ENCODE measurements at regions not wholly inside any gene's neighbourhood (a gene's known extent, or its start where the extent isn't known, plus 50 kb on each side); places are given as distances from the start of the nearest gene placed in this dataset.

DNA sequence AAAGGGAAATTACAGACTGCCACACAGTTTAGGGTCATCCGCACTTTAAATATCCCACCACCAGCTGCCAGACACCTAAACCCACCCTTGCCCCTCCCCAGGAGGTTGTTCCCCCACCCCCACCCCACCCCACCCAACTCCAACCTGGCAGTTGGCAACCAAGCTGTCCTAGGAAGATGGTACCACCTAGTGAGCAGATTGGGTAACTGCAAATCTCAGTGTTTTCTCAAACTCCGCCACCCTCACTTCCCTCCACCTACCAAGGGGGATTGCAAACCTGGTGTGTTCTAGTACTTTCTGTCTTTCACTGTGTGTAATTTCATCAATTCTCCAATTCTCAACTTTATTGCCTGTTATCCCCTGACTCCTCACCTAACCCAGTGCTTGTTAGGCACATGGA is 323.8 kb upstream of the IRX2 start:
- DNase-seq (ENCODE audit: low spot score in 2 of 2): no peak
- Histone ChIP-seq H3K36me3 (no peaks in the 10 kb centered on the region), H3K9me3 (peaks cover 0 to 39% (median 0%) of the 10 kb centered on the region in 4 donors), H3K4me1 (no peaks in the 10 kb centered on the region), H3K27me3 (no peaks in the 10 kb centered on the region), H3K4me3 (no peak overlapping the region), H3K27ac (no peak overlapping the region)
- WGBS, 2 donors: 58 to 70% methylated on average over 2 of the region's 2 CpGs
- TF ChIP-seq EP300 (IDR thresholded peaks at IDR 0.05): no peak

DNA sequence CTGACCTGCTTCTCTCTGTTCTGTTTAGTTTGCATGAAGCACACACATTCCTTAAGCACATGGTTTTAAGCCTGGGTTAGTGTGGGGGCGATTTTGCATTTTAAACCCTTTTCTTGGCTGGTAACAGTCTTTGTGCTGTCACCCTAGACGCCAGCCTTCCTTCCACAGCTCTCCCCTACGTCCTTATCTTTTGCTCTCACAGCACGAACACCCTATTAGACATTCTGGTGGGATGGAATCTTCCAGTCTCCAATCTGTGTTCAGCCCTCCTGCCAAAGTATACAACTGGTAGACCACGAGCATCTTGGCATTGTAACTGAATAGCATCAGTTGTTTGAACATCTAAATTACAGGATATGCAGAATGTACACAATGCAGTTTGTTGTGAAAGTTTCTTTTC is 316.9 kb upstream of the IRX2 start:
- H3K27me3 ChIP-seq: no peaks in the 10 kb centered on the region
- no peak for DNase-seq (ENCODE audit: low spot score in 2 of 2)
- H3K27ac ChIP-seq: no peak overlapping the region
- peaks cover 0 to 13% (median 0%) of the 10 kb centered on the region in 4 donors for H3K9me3 ChIP-seq
- no peak overlapping the region for H3K4me3 ChIP-seq
- no peaks in the 10 kb centered on the region for H3K36me3 ChIP-seq
- H3K4me1 ChIP-seq: no peaks in the 10 kb centered on the region
- 42 to 49% methylated on average over 5 of the region's 5 CpGs for WGBS, 2 donors
- TF ChIP-seq POLR2A (IDR thresholded peaks at IDR 0.05) (no peak), EP300 (IDR thresholded peaks at IDR 0.05) (no peak)
- TF ChIP-seq, protein P1, sequence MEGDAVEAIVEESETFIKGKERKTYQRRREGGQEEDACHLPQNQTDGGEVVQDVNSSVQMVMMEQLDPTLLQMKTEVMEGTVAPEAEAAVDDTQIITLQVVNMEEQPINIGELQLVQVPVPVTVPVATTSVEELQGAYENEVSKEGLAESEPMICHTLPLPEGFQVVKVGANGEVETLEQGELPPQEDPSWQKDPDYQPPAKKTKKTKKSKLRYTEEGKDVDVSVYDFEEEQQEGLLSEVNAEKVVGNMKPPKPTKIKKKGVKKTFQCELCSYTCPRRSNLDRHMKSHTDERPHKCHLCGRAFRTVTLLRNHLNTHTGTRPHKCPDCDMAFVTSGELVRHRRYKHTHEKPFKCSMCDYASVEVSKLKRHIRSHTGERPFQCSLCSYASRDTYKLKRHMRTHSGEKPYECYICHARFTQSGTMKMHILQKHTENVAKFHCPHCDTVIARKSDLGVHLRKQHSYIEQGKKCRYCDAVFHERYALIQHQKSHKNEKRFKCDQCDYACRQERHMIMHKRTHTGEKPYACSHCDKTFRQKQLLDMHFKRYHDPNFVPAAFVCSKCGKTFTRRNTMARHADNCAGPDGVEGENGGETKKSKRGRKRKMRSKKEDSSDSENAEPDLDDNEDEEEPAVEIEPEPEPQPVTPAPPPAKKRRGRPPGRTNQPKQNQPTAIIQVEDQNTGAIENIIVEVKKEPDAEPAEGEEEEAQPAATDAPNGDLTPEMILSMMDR (IDR thresholded peaks at IDR 0.05): no peak

DNA sequence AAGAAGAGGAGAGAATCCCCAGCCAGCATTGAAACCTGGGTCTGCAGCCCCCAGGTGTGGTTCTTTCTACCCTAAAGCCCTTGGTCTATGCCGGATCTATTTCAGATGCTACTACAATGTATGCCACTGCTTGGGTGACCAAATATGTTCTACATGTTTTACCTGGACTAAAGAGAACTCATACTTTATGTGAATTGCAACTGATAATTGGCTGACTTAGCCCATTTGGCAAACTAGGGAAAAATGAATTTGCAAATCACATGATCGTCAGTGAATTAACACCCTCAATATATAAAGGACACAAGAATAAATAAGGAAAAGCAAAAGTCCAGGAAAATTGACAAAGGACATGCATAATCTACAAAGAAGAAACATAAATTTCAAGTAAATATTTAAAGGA is 308.8 kb upstream of the IRX2 start:
- 92 to 100% methylated on average over 2 of the region's 2 CpGs for WGBS, 2 donors
- Histone ChIP-seq H3K27me3 (no peaks in the 10 kb centered on the region), H3K4me1 (no peaks in the 10 kb centered on the region), H3K4me3 (no peak overlapping the region), H3K9me3 (peaks cover 0 to 25% (median 0%) of the 10 kb centered on the region in 4 donors), H3K27ac (no peak overlapping the region), H3K36me3 (no peaks in the 10 kb centered on the region)
- no peak for TF ChIP-seq POLR2A (IDR thresholded peaks at IDR 0.05)
- TF ChIP-seq, protein P1 (IDR thresholded peaks at IDR 0.05): no peak
- no peak for TF ChIP-seq EP300 (IDR thresholded peaks at IDR 0.05)
- DNase-seq (ENCODE audit: low spot score in 2 of 2): no peak

DNA sequence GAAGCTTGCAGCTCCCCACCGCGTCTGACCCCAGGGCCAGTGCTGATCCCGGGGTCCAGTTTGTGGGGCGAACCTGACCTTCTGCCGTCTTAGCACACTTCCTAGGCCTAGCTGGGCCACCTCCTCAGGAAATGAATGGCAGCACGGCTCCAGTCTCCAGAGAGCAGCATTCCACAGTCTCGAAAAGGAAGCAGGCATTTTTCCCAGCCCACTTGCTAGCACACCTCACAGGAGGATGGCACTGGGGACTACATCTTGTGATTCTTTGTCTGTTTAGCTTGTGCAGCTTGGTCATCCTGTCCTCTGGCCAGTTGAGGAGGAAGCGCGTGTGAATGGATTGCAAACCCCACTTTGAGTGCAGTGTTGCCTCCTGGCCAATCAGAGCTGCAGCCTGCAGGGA is 308.0 kb upstream of the IRX2 start:
- no peak for DNase-seq (ENCODE audit: low spot score in 2 of 2)
- Histone ChIP-seq H3K27me3 (no peaks in the 10 kb centered on the region), H3K4me1 (no peaks in the 10 kb centered on the region), H3K36me3 (no peaks in the 10 kb centered on the region), H3K27ac (no peak overlapping the region), H3K4me3 (no peak overlapping the region), H3K9me3 (peaks cover 0 to 25% (median 0%) of the 10 kb centered on the region in 4 donors)
- TF ChIP-seq, protein P1 (IDR thresholded peaks at IDR 0.05): no peak
- TF ChIP-seq POLR2A (IDR thresholded peaks at IDR 0.05) (no peak), EP300 (IDR thresholded peaks at IDR 0.05) (no peak)
- 50 to 55% methylated on average over 9 of the region's 9 CpGs for WGBS, 2 donors

DNA sequence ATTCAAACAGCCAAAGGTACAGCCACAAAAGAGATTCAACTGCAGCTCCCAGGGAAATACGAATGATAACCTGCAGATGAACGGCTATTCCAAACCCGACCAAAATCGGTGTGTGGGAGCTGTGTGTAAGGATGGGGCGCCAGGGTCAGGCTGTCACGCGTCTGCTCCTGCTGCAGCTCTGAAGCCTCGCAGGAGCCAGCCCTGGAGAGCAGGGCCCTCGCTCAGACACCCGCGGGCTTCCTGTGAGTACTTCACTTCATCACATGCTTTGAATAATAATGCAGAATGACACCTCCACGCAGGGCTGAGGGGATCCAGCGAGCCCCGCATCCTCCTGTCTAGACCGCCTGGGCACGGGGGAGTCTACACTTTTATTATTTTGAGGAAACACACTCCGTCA is 307.5 kb upstream of the IRX2 start:
- 54 to 56% methylated on average over 17 of the region's 17 CpGs for WGBS, 2 donors
- TF ChIP-seq, protein P1 (IDR thresholded peaks at IDR 0.05): no peak
- TF ChIP-seq POLR2A (IDR thresholded peaks at IDR 0.05) (no peak), EP300 (IDR thresholded peaks at IDR 0.05) (no peak)

DNA sequence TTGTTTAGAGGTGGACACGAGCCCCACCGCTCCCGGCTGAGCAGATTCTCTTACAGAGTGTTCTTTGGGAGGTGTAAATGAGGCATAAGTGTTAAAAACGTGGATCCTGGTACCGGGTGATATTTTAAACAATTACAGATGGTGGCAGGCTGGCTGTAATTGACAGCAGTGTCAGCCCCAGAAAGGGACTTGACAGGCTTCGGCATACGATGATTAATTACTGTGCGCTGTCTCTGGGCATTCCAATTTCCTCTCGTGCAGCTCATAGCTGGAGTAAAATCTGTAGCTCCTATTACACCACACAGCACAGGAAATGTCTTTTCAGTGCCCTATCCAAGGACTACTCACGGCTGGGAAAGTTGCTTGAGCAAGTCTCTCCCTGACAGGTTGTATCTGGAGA is 305.4 kb upstream of the IRX2 start:
- TF ChIP-seq EP300 (IDR thresholded peaks at IDR 0.05) (no peak), POLR2A (IDR thresholded peaks at IDR 0.05) (no peak)
- TF ChIP-seq, protein P1 (IDR thresholded peaks at IDR 0.05): no peak
- Histone ChIP-seq H3K27ac (no peak overlapping the region), H3K9me3 (peaks cover 0 to 17% (median 0%) of the 10 kb centered on the region in 4 donors), H3K4me3 (no peak overlapping the region), H3K36me3 (no peaks in the 10 kb centered on the region), H3K27me3 (no peaks in the 10 kb centered on the region), H3K4me1 (no peaks in the 10 kb centered on the region)
- no peak for DNase-seq (ENCODE audit: low spot score in 2 of 2)
- WGBS, 2 donors: 28 to 43% methylated on average over 10 of the region's 10 CpGs

More for the DNA sequence above, 307.5 kb upstream of the IRX2 start:
- H3K4me3 ChIP-seq: no peak overlapping the region
- DNase-seq (ENCODE audit: low spot score in 2 of 2): no peak
- no peaks in the 10 kb centered on the region for H3K27me3 ChIP-seq
- H3K27ac ChIP-seq: no peak overlapping the region
- no peaks in the 10 kb centered on the region for H3K36me3 ChIP-seq
- no peaks in the 10 kb centered on the region for H3K4me1 ChIP-seq
- peaks cover 0 to 25% (median 0%) of the 10 kb centered on the region in 4 donors for H3K9me3 ChIP-seq

Measured in tibial nerve (tissue), 4 donors.